CD4-positive, alpha-beta T cell (primary cell): ENCODE measurements at regions not wholly inside any gene's neighbourhood (a gene's known extent, or its start where the extent isn't known, plus 50 kb on each side); places are given as distances from the start of the nearest gene placed in this dataset.

Experiments used
- ATAC-seq: fragments of 200-7000 bp; cut with Tn5 transposase; one replicate; pipeline ENCODE4 v1.10.0; 2022; ENCODE audit warnings: mild to moderate bottlenecking; ENCODE audit not compliant: poor library complexity
- CTCF ChIA-PET: fragments of 350-600 bp; sonication (Branson Sonifier 250); formaldehyde crosslinking; loops from one replicate; lab custom pipeline; 2021; ENCODE audit warnings: antibody characterized with exemption, inconsistent platforms; lab: Charles Lee
- POLR2A ChIA-PET: fragments of 350-600 bp; sonication (Branson Sonifier 250); formaldehyde crosslinking; loops from one replicate; lab custom pipeline; 2021; ENCODE audit warnings: antibody characterized with exemption, inconsistent platforms; lab: Charles Lee
- DNase-seq, 14 experiments: peaks; one replicate each; pipeline ENCODE4 v3.0.0-alpha.2; 2013 to 2020; ENCODE audit warnings: mixed read lengths in 2 of 14
- H3K27ac ChIP-seq, 2 donors: one replicate each; pipeline versions ENCODE4 v1.5.1 to v1.7.0; 2013; ENCODE audit warnings: low read length in 2 of 2, low read depth in 1 of 2, mild to moderate bottlenecking in 1 of 2
- H3K27me3 ChIP-seq, 2 experiments: 1 replicate in 1 of 2; 2 replicates in 1 of 2; pipeline versions ENCODE4 v1.6.1 to v1.7.0; 2013; ENCODE audit warnings: low read length in 2 of 2, control low read depth in 1 of 2, mild to moderate bottlenecking in 1 of 2, moderate library complexity in 1 of 2; ENCODE audit not compliant: insufficient read depth in 2 of 2, control insufficient read depth in 1 of 2
- H3K36me3 ChIP-seq: one replicate; pipeline ENCODE4 v1.6.1; 2013; ENCODE audit warnings: low read length, control low read depth; ENCODE audit not compliant: insufficient read depth
- H3K4me1 ChIP-seq: one replicate; pipeline ENCODE4 v1.6.1; 2013; ENCODE audit warnings: low read length, control low read depth; ENCODE audit not compliant: insufficient read depth
- H3K4me3 ChIP-seq: one replicate; pipeline ENCODE4 v1.5.1; 2013; ENCODE audit warnings: mild to moderate bottlenecking, low read length, moderate library complexity
- H3K9me3 ChIP-seq, 2 experiments: 1 replicate in 1 of 2; 2 replicates in 1 of 2; pipeline versions ENCODE4 v1.6.1 to v1.7.0; 2013; ENCODE audit warnings: low read length in 2 of 2, mild to moderate bottlenecking in 2 of 2, control low read depth in 1 of 2, moderate library complexity in 1 of 2; ENCODE audit not compliant: control insufficient read depth in 1 of 2, insufficient read depth in 1 of 2
- H3K27ac Mint-ChIP-seq: one replicate; pipeline ENCODE4 v1.8.0; 2020; ENCODE audit warnings: mixed read lengths
- H3K27me3 Mint-ChIP-seq: one replicate; pipeline ENCODE4 v1.8.0; 2021; ENCODE audit warnings: mixed read lengths
- H3K36me3 Mint-ChIP-seq: one replicate; pipeline ENCODE4 v1.8.0; 2021; ENCODE audit warnings: low read depth, mixed read lengths
- H3K4me1 Mint-ChIP-seq: one replicate; pipeline ENCODE4 v1.8.0; 2021; ENCODE audit warnings: low read depth, mixed read lengths
- H3K4me3 Mint-ChIP-seq: one replicate; pipeline ENCODE4 v1.8.0; 2020; ENCODE audit warnings: mild to moderate bottlenecking, mixed read lengths
- H3K9me3 Mint-ChIP-seq: one replicate; pipeline ENCODE4 v1.8.0; 2020; ENCODE audit warnings: mixed read lengths
- intact Hi-C, 2 experiments: fragments of 100-400 bp; cut with DNase I in 1 of 2; cut with micrococcal nuclease in 1 of 2; formaldehyde crosslinking; loops; one replicate each; pipeline versions ENCODE4 v1.15.1 to v1.9.0; 2023 to 2025; cut with DNase I, micrococcal nuclease
- TF ChIP-seq, protein P1 (sequence below): fragments of 200-600 bp; IDR thresholded peaks from one replicate; pipeline ENCODE4 v1.8.0; 2022; ENCODE audit warnings: antibody characterized with exemption, mild to moderate bottlenecking

DNA sequence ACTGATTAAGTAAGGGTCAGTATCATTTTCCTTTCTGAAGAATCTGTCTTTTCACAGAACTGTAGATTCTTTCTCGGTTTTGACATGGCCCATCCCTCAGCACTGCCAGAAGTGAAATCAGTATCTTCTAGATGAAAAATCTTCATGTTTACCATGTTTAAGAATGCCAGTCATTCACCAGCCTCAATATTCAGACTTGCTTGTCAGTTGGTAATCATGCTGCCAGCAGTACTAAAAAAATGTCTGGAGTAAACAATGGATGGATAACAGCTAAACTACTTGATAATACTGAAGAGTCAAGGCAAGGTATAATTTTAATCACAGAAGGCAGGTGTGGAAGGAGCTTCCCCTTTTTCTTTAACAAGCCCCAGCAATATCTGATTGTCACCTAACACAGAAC is 306.8 kb upstream of the DMAC1 start:
- H3K9me3 ChIP-seq: no peaks in the 10 kb centered on the region
- ATAC-seq: no peak
- DNase-seq: no peak
- Mint-ChIP-seq H3K36me3 (no peaks in the 10 kb centered on the region), H3K4me1 (no peaks in the 10 kb centered on the region), H3K27ac (no peak overlapping the region), H3K27me3 (no peaks in the 10 kb centered on the region), H3K9me3 (peaks cover 2% of the 10 kb centered on the region), H3K4me3 (no peak overlapping the region)
- no peaks in the 10 kb centered on the region for H3K4me1 ChIP-seq
- intact Hi-C loops: no loop called here
- H3K36me3 ChIP-seq: no peaks in the 10 kb centered on the region
- no peak overlapping the region for H3K27ac ChIP-seq
- H3K27me3 ChIP-seq: no peaks in the 10 kb centered on the region
- H3K4me3 ChIP-seq: no peak overlapping the region
- POLR2A ChIA-PET: no interaction called here
- TF ChIP-seq, protein P1, sequence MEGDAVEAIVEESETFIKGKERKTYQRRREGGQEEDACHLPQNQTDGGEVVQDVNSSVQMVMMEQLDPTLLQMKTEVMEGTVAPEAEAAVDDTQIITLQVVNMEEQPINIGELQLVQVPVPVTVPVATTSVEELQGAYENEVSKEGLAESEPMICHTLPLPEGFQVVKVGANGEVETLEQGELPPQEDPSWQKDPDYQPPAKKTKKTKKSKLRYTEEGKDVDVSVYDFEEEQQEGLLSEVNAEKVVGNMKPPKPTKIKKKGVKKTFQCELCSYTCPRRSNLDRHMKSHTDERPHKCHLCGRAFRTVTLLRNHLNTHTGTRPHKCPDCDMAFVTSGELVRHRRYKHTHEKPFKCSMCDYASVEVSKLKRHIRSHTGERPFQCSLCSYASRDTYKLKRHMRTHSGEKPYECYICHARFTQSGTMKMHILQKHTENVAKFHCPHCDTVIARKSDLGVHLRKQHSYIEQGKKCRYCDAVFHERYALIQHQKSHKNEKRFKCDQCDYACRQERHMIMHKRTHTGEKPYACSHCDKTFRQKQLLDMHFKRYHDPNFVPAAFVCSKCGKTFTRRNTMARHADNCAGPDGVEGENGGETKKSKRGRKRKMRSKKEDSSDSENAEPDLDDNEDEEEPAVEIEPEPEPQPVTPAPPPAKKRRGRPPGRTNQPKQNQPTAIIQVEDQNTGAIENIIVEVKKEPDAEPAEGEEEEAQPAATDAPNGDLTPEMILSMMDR: no peak
- CTCF ChIA-PET: no interaction called here

DNA sequence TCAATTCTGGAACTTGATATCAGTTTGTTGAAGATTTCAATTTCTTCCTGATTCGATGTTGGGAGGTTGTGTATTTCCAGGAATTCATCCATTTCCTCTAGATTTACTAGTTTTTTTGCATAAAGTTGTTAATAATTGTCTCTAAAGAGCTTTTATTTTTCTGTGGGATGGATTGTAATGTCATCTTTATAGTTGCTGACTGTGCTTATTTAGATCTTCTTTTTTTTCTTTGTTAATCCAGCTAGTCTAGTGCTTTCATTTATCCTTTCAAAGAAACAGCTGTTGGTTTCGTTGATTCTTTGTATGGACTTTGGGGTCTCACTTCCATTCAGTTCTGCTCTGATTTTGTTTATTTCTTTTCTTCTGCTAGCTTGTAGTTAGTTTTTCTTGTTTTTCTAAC is 302.0 kb upstream of the DMAC1 start:
- ATAC-seq (no peak), DNase-seq (no peak)
- Mint-ChIP-seq H3K4me1 (no peaks in the 10 kb centered on the region), H3K4me3 (no peak overlapping the region), H3K27ac (no peak overlapping the region), H3K27me3 (no peaks in the 10 kb centered on the region), H3K9me3 (peaks cover 7% of the 10 kb centered on the region), H3K36me3 (no peaks in the 10 kb centered on the region)
- TF ChIP-seq, protein P1: no peak
- no peak overlapping the region for H3K4me3 ChIP-seq
- CTCF ChIA-PET: no interaction called here
- intact Hi-C loops: no loop called here
- H3K27me3 ChIP-seq: no peaks in the 10 kb centered on the region
- no peaks in the 10 kb centered on the region for H3K36me3 ChIP-seq
- H3K4me1 ChIP-seq: no peaks in the 10 kb centered on the region
- POLR2A ChIA-PET: no interaction called here
- H3K27ac ChIP-seq: no peak overlapping the region
- H3K9me3 ChIP-seq: no peaks in the 10 kb centered on the region

DNA sequence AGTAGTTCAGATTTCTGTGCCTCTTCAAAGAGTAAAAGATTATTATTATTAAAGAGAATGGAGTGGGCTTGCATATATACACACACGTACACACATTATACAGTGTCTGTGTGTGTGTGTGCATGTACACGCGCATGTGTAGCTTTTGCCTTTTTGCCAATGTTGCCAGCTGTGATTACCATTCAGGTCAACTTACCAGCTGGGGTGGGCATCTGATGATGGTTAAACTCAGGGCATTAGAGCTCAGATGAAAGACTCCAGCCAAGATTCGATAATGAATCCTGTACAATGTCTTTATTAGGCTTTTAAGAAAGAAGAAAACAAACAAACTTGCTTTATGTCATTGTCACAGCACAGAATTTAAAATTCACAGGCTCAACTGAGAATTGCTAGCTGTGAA is 296.5 kb upstream of the DMAC1 start:
- H3K36me3 ChIP-seq: no peaks in the 10 kb centered on the region

More for the DNA sequence above, 296.5 kb upstream of the DMAC1 start:
- Mint-ChIP-seq H3K36me3 (no peaks in the 10 kb centered on the region), H3K4me3 (no peak overlapping the region), H3K9me3 (peaks cover 4% of the 10 kb centered on the region), H3K4me1 (no peaks in the 10 kb centered on the region), H3K27ac (no peak overlapping the region), H3K27me3 (no peaks in the 10 kb centered on the region)
- no peaks in the 10 kb centered on the region for H3K9me3 ChIP-seq
- TF ChIP-seq, protein P1: no peak
- ChIA-PET CTCF (no interaction called here), POLR2A (no interaction called here)
- DNase-seq: no peak
- no peaks in the 10 kb centered on the region for H3K4me1 ChIP-seq
- intact Hi-C loops: no loop called here
- H3K4me3 ChIP-seq: no peak overlapping the region
- no peak overlapping the region for H3K27ac ChIP-seq
- ATAC-seq: no peak
- H3K27me3 ChIP-seq: no peaks in the 10 kb centered on the region
